Keratinocyte (primary cell): ENCODE measurements at regions not wholly inside any gene's neighbourhood (a gene's known extent, or its start where the extent isn't known, plus 50 kb on each side); places are given as distances from the start of the nearest gene placed in this dataset.

Source experiments
- DNase-seq: peaks from one replicate; pipeline ENCODE4 v3.0.0-alpha.2; 2011; ENCODE audit warnings: low read depth, missing footprints, low spot score
- FAIRE-seq: peaks from 2 replicates; lab custom pipeline; 2011; peaks lifted over from hg19 to GRCh38; lab: Jason Lieb, UNC
- H2AFZ ChIP-seq: 2 replicates; pipeline ENCODE4 v1.6.0; 2012; ENCODE audit warnings: low read length, control low read depth, inconsistent platforms; ENCODE audit not compliant: control insufficient read depth
- H3K27ac ChIP-seq: 2 replicates; pipeline ENCODE4 v1.5.1; 2011; ENCODE audit warnings: low read length; ENCODE audit not compliant: control insufficient read depth, insufficient read depth
- H3K27me3 ChIP-seq: 3 replicates; pipeline ENCODE4 v1.6.0; 2011; ENCODE audit warnings: low read length; ENCODE audit not compliant: control insufficient read depth, insufficient read depth; ENCODE audit errors: extremely low read depth
- H3K36me3 ChIP-seq, 2 experiments: 2 replicates in 1 of 2; 3 replicates in 1 of 2; pipeline ENCODE4 v1.5.1; 2011; ENCODE audit warnings: low read length in 2 of 2, mild to moderate bottlenecking in 1 of 2; ENCODE audit not compliant: control insufficient read depth in 2 of 2, insufficient read depth in 2 of 2; ENCODE audit errors: extremely low read depth in 1 of 2
- H3K4me1 ChIP-seq: 3 replicates; pipeline ENCODE4 v1.5.1; 2011; ENCODE audit warnings: low read length; ENCODE audit not compliant: control insufficient read depth, insufficient read depth; ENCODE audit errors: extremely low read depth
- H3K4me2 ChIP-seq: 3 replicates; pipeline ENCODE4 v1.6.0; 2011; ENCODE audit warnings: low read depth, low read length; ENCODE audit not compliant: control insufficient read depth, insufficient read depth; ENCODE audit errors: extremely low read depth
- H3K4me3 ChIP-seq, 3 experiments: fragments of 200-600 bp in 1 of 3; sonication (generic) in 1 of 3; 2 replicates in 2 of 3; 3 replicates in 1 of 3; pipeline ENCODE4 v1.5.1; 2011 to 2016; ENCODE audit warnings: low read length in 3 of 3, mild to moderate bottlenecking in 3 of 3, control low read depth in 2 of 3, inconsistent platforms in 1 of 3, low read depth in 1 of 3, mixed read lengths in 1 of 3, mixed run types in 1 of 3, moderate library complexity in 1 of 3; ENCODE audit not compliant: control insufficient read depth in 2 of 3, insufficient read depth in 2 of 3; ENCODE audit errors: extremely low read depth in 1 of 3
- H3K79me2 ChIP-seq: 2 replicates; pipeline ENCODE4 v1.6.0; 2012; ENCODE audit warnings: low read length; ENCODE audit not compliant: control insufficient read depth, insufficient read depth
- H3K9ac ChIP-seq: 3 replicates; pipeline ENCODE4 v1.6.0; 2011; ENCODE audit warnings: low read length; ENCODE audit not compliant: control insufficient read depth, insufficient read depth; ENCODE audit errors: extremely low read depth
- H3K9me1 ChIP-seq: 3 replicates; pipeline ENCODE4 v1.6.0; 2011; ENCODE audit warnings: low read length; ENCODE audit not compliant: control insufficient read depth, insufficient read depth; ENCODE audit errors: extremely low read depth
- H3K9me3 ChIP-seq: 2 replicates; pipeline ENCODE4 v1.5.1; 2012; ENCODE audit warnings: low read depth, low read length; ENCODE audit not compliant: control insufficient read depth
- H4K20me1 ChIP-seq: 3 replicates; pipeline ENCODE4 v1.6.0; 2011; ENCODE audit warnings: low read length; ENCODE audit not compliant: control insufficient read depth, insufficient read depth; ENCODE audit errors: extremely low read depth
- EZH2 ChIP-seq: IDR thresholded peaks from one replicate; pipeline ENCODE4 v1.6.1; 2012; ENCODE audit warnings: inconsistent platforms, mild to moderate bottlenecking, low read length, moderate library complexity
- dilution Hi-C: fragments of 300-500 bp; cut with MboI; formaldehyde crosslinking; loops from one replicate; pipeline ENCODE4 v1.7.0; 2020; ENCODE audit warnings: low sequenced_read_pairs; ENCODE audit not compliant: extremely low pct_ligation_motif_present
- TF ChIP-seq, protein P1 (sequence below), 3 experiments: IDR thresholded peaks in 1 of 3; conservative IDR thresholded peaks in 1 of 3; optimal IDR thresholded peaks in 1 of 3; 2 replicates in 2 of 3; 3 replicates in 1 of 3; pipeline versions ENCODE3 to v1.5.1; 2011; ENCODE audit warnings: low read length in 3 of 3, mild to moderate bottlenecking in 3 of 3, moderate library complexity in 2 of 3, control low read depth in 1 of 3, inconsistent platforms in 1 of 3; ENCODE audit not compliant: insufficient read depth in 2 of 3; ENCODE audit errors: extremely low read depth in 1 of 3

DNA sequence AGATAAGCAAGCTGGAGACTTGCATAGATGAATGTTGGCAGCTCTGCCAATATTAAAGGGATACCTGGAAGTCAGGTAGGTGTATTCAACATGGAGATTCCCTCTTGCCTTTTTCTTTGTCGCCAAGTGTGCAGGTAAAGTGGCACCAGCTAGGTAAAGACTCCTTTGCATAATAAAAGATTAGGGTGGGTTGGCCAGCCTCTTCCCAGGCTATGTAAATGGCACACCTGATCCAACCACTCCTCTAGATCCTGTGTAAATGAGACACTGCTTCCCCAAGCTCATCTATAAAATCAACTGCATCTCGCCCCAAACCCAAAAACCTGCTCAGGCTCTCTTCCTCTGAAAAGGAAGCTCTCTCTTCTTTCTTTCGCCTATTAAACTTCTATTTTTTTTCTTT is 100.8 kb upstream of the DSCAM start:
- H3K4me3 ChIP-seq = no peak overlapping the region
- TF ChIP-seq, protein P1, sequence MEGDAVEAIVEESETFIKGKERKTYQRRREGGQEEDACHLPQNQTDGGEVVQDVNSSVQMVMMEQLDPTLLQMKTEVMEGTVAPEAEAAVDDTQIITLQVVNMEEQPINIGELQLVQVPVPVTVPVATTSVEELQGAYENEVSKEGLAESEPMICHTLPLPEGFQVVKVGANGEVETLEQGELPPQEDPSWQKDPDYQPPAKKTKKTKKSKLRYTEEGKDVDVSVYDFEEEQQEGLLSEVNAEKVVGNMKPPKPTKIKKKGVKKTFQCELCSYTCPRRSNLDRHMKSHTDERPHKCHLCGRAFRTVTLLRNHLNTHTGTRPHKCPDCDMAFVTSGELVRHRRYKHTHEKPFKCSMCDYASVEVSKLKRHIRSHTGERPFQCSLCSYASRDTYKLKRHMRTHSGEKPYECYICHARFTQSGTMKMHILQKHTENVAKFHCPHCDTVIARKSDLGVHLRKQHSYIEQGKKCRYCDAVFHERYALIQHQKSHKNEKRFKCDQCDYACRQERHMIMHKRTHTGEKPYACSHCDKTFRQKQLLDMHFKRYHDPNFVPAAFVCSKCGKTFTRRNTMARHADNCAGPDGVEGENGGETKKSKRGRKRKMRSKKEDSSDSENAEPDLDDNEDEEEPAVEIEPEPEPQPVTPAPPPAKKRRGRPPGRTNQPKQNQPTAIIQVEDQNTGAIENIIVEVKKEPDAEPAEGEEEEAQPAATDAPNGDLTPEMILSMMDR (optimal IDR thresholded peaks at IDR 0.05 in 1 of 3, IDR thresholded peaks at IDR 0.05 in 1 of 3, conservative IDR thresholded peaks at IDR 0.05 in 1 of 3; ENCODE audit: extremely low read depth in 1 of 3, insufficient read depth in 2 of 3, low read length in 3 of 3) = no peak
- TF ChIP-seq EZH2 = no peak
- H3K79me2 ChIP-seq = no peaks in the 10 kb centered on the region
- no peaks in the 10 kb centered on the region for H3K36me3 ChIP-seq
- H3K27ac ChIP-seq = no peak overlapping the region
- no peak overlapping the region for H3K9ac ChIP-seq
- no peaks in the 10 kb centered on the region for H3K9me3 ChIP-seq
- DNase-seq = no peak
- no peak overlapping the region for H3K4me2 ChIP-seq
- no peak overlapping the region for H2AFZ ChIP-seq
- no peaks in the 10 kb centered on the region for H3K4me1 ChIP-seq
- H3K27me3 ChIP-seq = no peaks in the 10 kb centered on the region
- FAIRE-seq = no peak
- no peaks in the 10 kb centered on the region for H3K9me1 ChIP-seq
- dilution Hi-C loops = no loop called here
- no peaks in the 10 kb centered on the region for H4K20me1 ChIP-seq

- DNase-seq (peak; percentile 13), FAIRE-seq (no peak)
- dilution Hi-C loops = no loop called here
- H3K4me2 ChIP-seq = no peak overlapping the region
- H3K36me3 ChIP-seq = no peaks in the 10 kb centered on the region
- no peaks in the 10 kb centered on the region for H3K9me1 ChIP-seq
- H3K27me3 ChIP-seq = no peaks in the 10 kb centered on the region
- no peaks in the 10 kb centered on the region for H3K4me1 ChIP-seq
- H4K20me1 ChIP-seq = no peaks in the 10 kb centered on the region
- no peaks in the 10 kb centered on the region for H3K79me2 ChIP-seq
- no peaks in the 10 kb centered on the region for H3K9me3 ChIP-seq
- TF ChIP-seq EZH2 = no peak
- TF ChIP-seq, protein P1 (optimal IDR thresholded peaks at IDR 0.05 in 1 of 3, IDR thresholded peaks at IDR 0.05 in 1 of 3, conservative IDR thresholded peaks at IDR 0.05 in 1 of 3; ENCODE audit: extremely low read depth in 1 of 3, insufficient read depth in 2 of 3, low read length in 3 of 3) = no peak
- H3K4me3 ChIP-seq = no peak overlapping the region
- no peak overlapping the region for H3K27ac ChIP-seq
- H3K9ac ChIP-seq = no peak overlapping the region
- no peak overlapping the region for H2AFZ ChIP-seq
Measured at GRCh38 chr21:40950970-40951369, 104.0 kb upstream of the DSCAM start.
